ENCODE measurements at regions not wholly inside any gene's neighbourhood (a gene's known extent, or its start where the extent isn't known, plus 50 kb on each side); places are given as distances from the start of the nearest gene placed in this dataset.

DNA sequence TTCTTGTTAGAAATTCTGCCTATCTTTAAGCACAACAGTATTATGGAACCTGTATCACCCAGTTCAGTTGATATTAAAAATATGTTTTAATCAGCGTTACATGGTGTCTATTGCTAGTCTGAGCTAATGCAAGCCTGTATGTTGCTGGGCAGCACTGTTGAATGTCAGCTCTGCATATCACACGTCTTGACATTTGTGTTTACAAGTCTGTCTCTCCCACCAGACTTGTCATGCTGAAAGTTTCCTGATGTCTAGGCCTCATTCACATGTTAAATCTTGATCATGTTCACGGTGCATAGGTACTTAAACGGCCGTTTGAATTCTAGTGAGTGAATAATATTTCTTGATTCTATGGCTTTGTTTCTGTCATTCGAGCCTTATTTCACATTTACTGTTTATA is 385.0 kb downstream of the SOCS6 start:
- H3K9me3 Mint-ChIP-seq = peaks cover 85% of the 10 kb centered on the region
- no peaks in the 10 kb centered on the region for H3K4me1 Mint-ChIP-seq
- CTCF ChIA-PET = no interaction called here

DNA sequence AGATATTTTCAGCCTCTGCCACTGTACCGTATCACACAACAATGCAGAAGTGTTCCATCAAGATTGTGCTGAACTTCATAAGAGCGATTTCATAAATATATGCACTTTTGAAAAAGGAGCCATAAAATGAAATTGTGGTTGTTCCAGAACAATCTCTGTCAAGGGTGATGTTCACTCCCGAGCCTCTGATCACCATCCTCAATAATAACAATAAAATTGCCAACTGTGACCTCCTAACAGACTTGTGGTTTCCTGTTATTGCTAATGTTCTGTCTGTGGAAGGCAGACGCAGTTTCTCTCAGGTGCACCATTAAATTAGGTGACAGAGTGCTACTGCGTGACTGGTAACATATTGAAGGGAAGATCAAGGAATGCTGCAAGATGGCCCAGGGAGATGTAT is 383.7 kb downstream of the SOCS6 start:
- H3K27ac Mint-ChIP-seq = no peak overlapping the region
- ChIA-PET POLR2A (no interaction called here), CTCF (no interaction called here)
- peaks cover 80% of the 10 kb centered on the region for H3K9me3 Mint-ChIP-seq
- H3K4me3 Mint-ChIP-seq = no peak overlapping the region
- H3K4me1 Mint-ChIP-seq = no peaks in the 10 kb centered on the region
- DNase-seq (ENCODE audit: low spot score) = no peak
- TF ChIP-seq FOXK1 (CRISPR knock-in tag; IDR thresholded peaks at IDR 0.05) (no peak), OVOL2 (CRISPR knock-in tag; IDR thresholded peaks at IDR 0.05; ENCODE audit: borderline replicate concordance) (no peak), MYBL2 (CRISPR knock-in tag; IDR thresholded peaks at IDR 0.05) (no peak), ELF4 (CRISPR knock-in tag; IDR thresholded peaks at IDR 0.05; ENCODE audit: low read depth) (no peak), NR1H2 (CRISPR knock-in tag; IDR thresholded peaks at IDR 0.05) (no peak), ZNF232 (CRISPR knock-in tag; IDR thresholded peaks at IDR 0.05) (no peak), ATF1 (CRISPR knock-in tag; IDR thresholded peaks at IDR 0.05) (no peak), CBFB (CRISPR knock-in tag; IDR thresholded peaks at IDR 0.05; ENCODE audit: low read depth) (no peak)
- TF ChIP-seq, protein P1, sequence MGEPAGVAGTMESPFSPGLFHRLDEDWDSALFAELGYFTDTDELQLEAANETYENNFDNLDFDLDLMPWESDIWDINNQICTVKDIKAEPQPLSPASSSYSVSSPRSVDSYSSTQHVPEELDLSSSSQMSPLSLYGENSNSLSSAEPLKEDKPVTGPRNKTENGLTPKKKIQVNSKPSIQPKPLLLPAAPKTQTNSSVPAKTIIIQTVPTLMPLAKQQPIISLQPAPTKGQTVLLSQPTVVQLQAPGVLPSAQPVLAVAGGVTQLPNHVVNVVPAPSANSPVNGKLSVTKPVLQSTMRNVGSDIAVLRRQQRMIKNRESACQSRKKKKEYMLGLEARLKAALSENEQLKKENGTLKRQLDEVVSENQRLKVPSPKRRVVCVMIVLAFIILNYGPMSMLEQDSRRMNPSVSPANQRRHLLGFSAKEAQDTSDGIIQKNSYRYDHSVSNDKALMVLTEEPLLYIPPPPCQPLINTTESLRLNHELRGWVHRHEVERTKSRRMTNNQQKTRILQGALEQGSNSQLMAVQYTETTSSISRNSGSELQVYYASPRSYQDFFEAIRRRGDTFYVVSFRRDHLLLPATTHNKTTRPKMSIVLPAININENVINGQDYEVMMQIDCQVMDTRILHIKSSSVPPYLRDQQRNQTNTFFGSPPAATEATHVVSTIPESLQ (CRISPR knock-in tag; IDR thresholded peaks at IDR 0.05) = no peak
- TF ChIP-seq, protein P2, sequence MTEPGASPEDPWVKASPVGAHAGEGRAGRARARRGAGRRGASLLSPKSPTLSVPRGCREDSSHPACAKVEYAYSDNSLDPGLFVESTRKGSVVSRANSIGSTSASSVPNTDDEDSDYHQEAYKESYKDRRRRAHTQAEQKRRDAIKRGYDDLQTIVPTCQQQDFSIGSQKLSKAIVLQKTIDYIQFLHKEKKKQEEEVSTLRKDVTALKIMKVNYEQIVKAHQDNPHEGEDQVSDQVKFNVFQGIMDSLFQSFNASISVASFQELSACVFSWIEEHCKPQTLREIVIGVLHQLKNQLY (CRISPR knock-in tag; IDR thresholded peaks at IDR 0.05) = no peak
- H3K27me3 Mint-ChIP-seq (ENCODE audit: low read depth) = peaks cover 10% of the 10 kb centered on the region
- no peak for ATAC-seq
- peaks cover 55% of the 10 kb centered on the region for H3K36me3 Mint-ChIP-seq

More for the DNA sequence above, 385.0 kb downstream of the SOCS6 start:
- Mint-ChIP-seq H3K4me3 (no peak overlapping the region), H3K27me3 (ENCODE audit: low read depth) (peaks cover 7% of the 10 kb centered on the region), H3K36me3 (peaks cover 52% of the 10 kb centered on the region), H3K27ac (no peak overlapping the region)
- TF ChIP-seq TP53 (CRISPR knock-in tag; IDR thresholded peaks at IDR 0.05) = no peak
- TF ChIP-seq, protein P3, sequence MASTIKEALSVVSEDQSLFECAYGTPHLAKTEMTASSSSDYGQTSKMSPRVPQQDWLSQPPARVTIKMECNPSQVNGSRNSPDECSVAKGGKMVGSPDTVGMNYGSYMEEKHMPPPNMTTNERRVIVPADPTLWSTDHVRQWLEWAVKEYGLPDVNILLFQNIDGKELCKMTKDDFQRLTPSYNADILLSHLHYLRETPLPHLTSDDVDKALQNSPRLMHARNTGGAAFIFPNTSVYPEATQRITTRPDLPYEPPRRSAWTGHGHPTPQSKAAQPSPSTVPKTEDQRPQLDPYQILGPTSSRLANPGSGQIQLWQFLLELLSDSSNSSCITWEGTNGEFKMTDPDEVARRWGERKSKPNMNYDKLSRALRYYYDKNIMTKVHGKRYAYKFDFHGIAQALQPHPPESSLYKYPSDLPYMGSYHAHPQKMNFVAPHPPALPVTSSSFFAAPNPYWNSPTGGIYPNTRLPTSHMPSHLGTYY (CRISPR knock-in tag; IDR thresholded peaks at IDR 0.05) = no peak
- TF ChIP-seq, protein P4, sequence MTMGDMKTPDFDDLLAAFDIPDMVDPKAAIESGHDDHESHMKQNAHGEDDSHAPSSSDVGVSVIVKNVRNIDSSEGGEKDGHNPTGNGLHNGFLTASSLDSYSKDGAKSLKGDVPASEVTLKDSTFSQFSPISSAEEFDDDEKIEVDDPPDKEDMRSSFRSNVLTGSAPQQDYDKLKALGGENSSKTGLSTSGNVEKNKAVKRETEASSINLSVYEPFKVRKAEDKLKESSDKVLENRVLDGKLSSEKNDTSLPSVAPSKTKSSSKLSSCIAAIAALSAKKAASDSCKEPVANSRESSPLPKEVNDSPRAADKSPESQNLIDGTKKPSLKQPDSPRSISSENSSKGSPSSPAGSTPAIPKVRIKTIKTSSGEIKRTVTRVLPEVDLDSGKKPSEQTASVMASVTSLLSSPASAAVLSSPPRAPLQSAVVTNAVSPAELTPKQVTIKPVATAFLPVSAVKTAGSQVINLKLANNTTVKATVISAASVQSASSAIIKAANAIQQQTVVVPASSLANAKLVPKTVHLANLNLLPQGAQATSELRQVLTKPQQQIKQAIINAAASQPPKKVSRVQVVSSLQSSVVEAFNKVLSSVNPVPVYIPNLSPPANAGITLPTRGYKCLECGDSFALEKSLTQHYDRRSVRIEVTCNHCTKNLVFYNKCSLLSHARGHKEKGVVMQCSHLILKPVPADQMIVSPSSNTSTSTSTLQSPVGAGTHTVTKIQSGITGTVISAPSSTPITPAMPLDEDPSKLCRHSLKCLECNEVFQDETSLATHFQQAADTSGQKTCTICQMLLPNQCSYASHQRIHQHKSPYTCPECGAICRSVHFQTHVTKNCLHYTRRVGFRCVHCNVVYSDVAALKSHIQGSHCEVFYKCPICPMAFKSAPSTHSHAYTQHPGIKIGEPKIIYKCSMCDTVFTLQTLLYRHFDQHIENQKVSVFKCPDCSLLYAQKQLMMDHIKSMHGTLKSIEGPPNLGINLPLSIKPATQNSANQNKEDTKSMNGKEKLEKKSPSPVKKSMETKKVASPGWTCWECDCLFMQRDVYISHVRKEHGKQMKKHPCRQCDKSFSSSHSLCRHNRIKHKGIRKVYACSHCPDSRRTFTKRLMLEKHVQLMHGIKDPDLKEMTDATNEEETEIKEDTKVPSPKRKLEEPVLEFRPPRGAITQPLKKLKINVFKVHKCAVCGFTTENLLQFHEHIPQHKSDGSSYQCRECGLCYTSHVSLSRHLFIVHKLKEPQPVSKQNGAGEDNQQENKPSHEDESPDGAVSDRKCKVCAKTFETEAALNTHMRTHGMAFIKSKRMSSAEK (CRISPR knock-in tag; IDR thresholded peaks at IDR 0.05; ENCODE audit: borderline replicate concordance) = no peak
- TF ChIP-seq, protein P5, sequence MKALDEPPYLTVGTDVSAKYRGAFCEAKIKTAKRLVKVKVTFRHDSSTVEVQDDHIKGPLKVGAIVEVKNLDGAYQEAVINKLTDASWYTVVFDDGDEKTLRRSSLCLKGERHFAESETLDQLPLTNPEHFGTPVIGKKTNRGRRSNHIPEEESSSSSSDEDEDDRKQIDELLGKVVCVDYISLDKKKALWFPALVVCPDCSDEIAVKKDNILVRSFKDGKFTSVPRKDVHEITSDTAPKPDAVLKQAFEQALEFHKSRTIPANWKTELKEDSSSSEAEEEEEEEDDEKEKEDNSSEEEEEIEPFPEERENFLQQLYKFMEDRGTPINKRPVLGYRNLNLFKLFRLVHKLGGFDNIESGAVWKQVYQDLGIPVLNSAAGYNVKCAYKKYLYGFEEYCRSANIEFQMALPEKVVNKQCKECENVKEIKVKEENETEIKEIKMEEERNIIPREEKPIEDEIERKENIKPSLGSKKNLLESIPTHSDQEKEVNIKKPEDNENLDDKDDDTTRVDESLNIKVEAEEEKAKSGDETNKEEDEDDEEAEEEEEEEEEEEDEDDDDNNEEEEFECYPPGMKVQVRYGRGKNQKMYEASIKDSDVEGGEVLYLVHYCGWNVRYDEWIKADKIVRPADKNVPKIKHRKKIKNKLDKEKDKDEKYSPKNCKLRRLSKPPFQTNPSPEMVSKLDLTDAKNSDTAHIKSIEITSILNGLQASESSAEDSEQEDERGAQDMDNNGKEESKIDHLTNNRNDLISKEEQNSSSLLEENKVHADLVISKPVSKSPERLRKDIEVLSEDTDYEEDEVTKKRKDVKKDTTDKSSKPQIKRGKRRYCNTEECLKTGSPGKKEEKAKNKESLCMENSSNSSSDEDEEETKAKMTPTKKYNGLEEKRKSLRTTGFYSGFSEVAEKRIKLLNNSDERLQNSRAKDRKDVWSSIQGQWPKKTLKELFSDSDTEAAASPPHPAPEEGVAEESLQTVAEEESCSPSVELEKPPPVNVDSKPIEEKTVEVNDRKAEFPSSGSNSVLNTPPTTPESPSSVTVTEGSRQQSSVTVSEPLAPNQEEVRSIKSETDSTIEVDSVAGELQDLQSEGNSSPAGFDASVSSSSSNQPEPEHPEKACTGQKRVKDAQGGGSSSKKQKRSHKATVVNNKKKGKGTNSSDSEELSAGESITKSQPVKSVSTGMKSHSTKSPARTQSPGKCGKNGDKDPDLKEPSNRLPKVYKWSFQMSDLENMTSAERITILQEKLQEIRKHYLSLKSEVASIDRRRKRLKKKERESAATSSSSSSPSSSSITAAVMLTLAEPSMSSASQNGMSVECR (CRISPR knock-in tag; IDR thresholded peaks at IDR 0.05; ENCODE audit: borderline replicate concordance) = no peak
- POLR2A ChIA-PET = no interaction called here
- DNase-seq (ENCODE audit: low spot score) (no peak), ATAC-seq (no peak)
